Activated naive CD8-positive, alpha-beta T cell treated with anti-CD3 and anti-CD28 coated beads, Interleukin-2, amount 50 U/mL, for 24 hours (primary cell): ENCODE measurements at regions not wholly inside any gene's neighbourhood (a gene's known extent, or its start where the extent isn't known, plus 50 kb on each side); places are given as distances from the start of the nearest gene placed in this dataset.

Experiments
- ATAC-seq: fragments of 150-1000 bp; cut with Tn5 transposase; one replicate; pipeline ENCODE4 v1.10.0; 2021
- DNase-seq: peaks from one replicate; pipeline ENCODE4 v3.0.0; 2021
- H3K27ac Mint-ChIP-seq: one replicate; pipeline ENCODE4 v1.8.0; 2021; ENCODE audit warnings: mild to moderate bottlenecking, mixed read lengths
- H3K27me3 Mint-ChIP-seq: one replicate; pipeline ENCODE4 v1.8.0; 2021; ENCODE audit warnings: mixed read lengths
- H3K36me3 Mint-ChIP-seq: one replicate; pipeline ENCODE4 v1.8.0; 2021; ENCODE audit warnings: low read depth, mixed read lengths
- H3K4me1 Mint-ChIP-seq: one replicate; pipeline ENCODE4 v1.8.0; 2021; ENCODE audit warnings: mixed read lengths
- H3K4me3 Mint-ChIP-seq: one replicate; pipeline ENCODE4 v1.8.0; 2021; ENCODE audit warnings: mild to moderate bottlenecking, moderate library complexity, mixed read lengths
- H3K9me3 Mint-ChIP-seq: one replicate; pipeline ENCODE4 v1.8.0; 2021; ENCODE audit warnings: mixed read lengths

GRCh38 chr4:151967074-151967473, 206.3 kb upstream of the GATB start:
- H3K27ac Mint-ChIP-seq = no peak overlapping the region
- no peaks in the 10 kb centered on the region for H3K9me3 Mint-ChIP-seq
- H3K4me3 Mint-ChIP-seq = no peak overlapping the region
- H3K27me3 Mint-ChIP-seq = no peaks in the 10 kb centered on the region
- H3K4me1 Mint-ChIP-seq = no peaks in the 10 kb centered on the region
- ATAC-seq (no peak), DNase-seq (no peak)
- H3K36me3 Mint-ChIP-seq = no peaks in the 10 kb centered on the region

GRCh38 chr4:151962138-151962823, 201.5 kb upstream of the GATB start:
- Mint-ChIP-seq H3K27me3 (no peaks in the 10 kb centered on the region), H3K27ac (no peak overlapping the region), H3K9me3 (no peaks in the 10 kb centered on the region), H3K36me3 (no peaks in the 10 kb centered on the region), H3K4me3 (no peak overlapping the region), H3K4me1 (no peaks in the 10 kb centered on the region)
- DNase-seq (no peak), ATAC-seq (no peak)

- no peaks in the 10 kb centered on the region for H3K9me3 Mint-ChIP-seq
- H3K4me3 Mint-ChIP-seq = no peak overlapping the region
- H3K4me1 Mint-ChIP-seq = no peaks in the 10 kb centered on the region
Observed at GRCh38 chr4:151961456-151961855, 200.6 kb upstream of the GATB start.

GRCh38 chr4:151960449-151961230, 199.8 kb upstream of the GATB start:
- H3K4me1 Mint-ChIP-seq = no peaks in the 10 kb centered on the region
- DNase-seq = no peak
- no peaks in the 10 kb centered on the region for H3K27me3 Mint-ChIP-seq
- no peaks in the 10 kb centered on the region for H3K36me3 Mint-ChIP-seq
- no peak overlapping the region for H3K4me3 Mint-ChIP-seq
- no peak overlapping the region for H3K27ac Mint-ChIP-seq
- H3K9me3 Mint-ChIP-seq = no peaks in the 10 kb centered on the region
- ATAC-seq = no peak

More at GRCh38 chr4:151961456-151961855, 200.6 kb upstream of the GATB start:
- DNase-seq = no peak
- no peak overlapping the region for H3K27ac Mint-ChIP-seq
- H3K27me3 Mint-ChIP-seq = no peaks in the 10 kb centered on the region
- no peak for ATAC-seq
- H3K36me3 Mint-ChIP-seq = no peaks in the 10 kb centered on the region

- ATAC-seq (no peak), DNase-seq (no peak)
- no peak overlapping the region for H3K27ac Mint-ChIP-seq
- no peaks in the 10 kb centered on the region for H3K4me1 Mint-ChIP-seq
- H3K4me3 Mint-ChIP-seq = no peak overlapping the region
- no peaks in the 10 kb centered on the region for H3K36me3 Mint-ChIP-seq
- no peaks in the 10 kb centered on the region for H3K9me3 Mint-ChIP-seq
- H3K27me3 Mint-ChIP-seq = no peaks in the 10 kb centered on the region
Observed at GRCh38 chr4:151957153-151957552, 196.3 kb upstream of the GATB start.

GRCh38 chr4:151955721-151956380, 195.0 kb upstream of the GATB start:
- no peaks in the 10 kb centered on the region for H3K9me3 Mint-ChIP-seq
- ATAC-seq = peak; percentile 41
- no peak for DNase-seq
- no peaks in the 10 kb centered on the region for H3K36me3 Mint-ChIP-seq
- no peak overlapping the region for H3K4me3 Mint-ChIP-seq
- no peaks in the 10 kb centered on the region for H3K27me3 Mint-ChIP-seq
- no peaks in the 10 kb centered on the region for H3K4me1 Mint-ChIP-seq
- H3K27ac Mint-ChIP-seq = no peak overlapping the region

- Mint-ChIP-seq H3K4me3 (no peak overlapping the region), H3K27ac (no peak overlapping the region), H3K27me3 (no peaks in the 10 kb centered on the region), H3K4me1 (no peaks in the 10 kb centered on the region), H3K9me3 (peaks cover 4% of the 10 kb centered on the region), H3K36me3 (no peaks in the 10 kb centered on the region)
- DNase-seq (no peak), ATAC-seq (no peak)
Observed at GRCh38 chr4:151953795-151954372, 193.1 kb upstream of the GATB start.

GRCh38 chr4:151953312-151953711, 192.5 kb upstream of the GATB start:
- Mint-ChIP-seq H3K4me3 (no peak overlapping the region), H3K27ac (no peak overlapping the region), H3K9me3 (peaks cover 4% of the 10 kb centered on the region), H3K36me3 (no peaks in the 10 kb centered on the region), H3K27me3 (no peaks in the 10 kb centered on the region), H3K4me1 (no peaks in the 10 kb centered on the region)
- DNase-seq (no peak), ATAC-seq (no peak)

GRCh38 chr4:151952711-151953254, 192.0 kb upstream of the GATB start:
- no peak overlapping the region for H3K4me3 Mint-ChIP-seq
- ATAC-seq (no peak), DNase-seq (no peak)
- peaks cover 9% of the 10 kb centered on the region for H3K9me3 Mint-ChIP-seq
- no peak overlapping the region for H3K27ac Mint-ChIP-seq
- H3K27me3 Mint-ChIP-seq = no peaks in the 10 kb centered on the region
- peaks cover 3% of the 10 kb centered on the region for H3K36me3 Mint-ChIP-seq
- H3K4me1 Mint-ChIP-seq = no peaks in the 10 kb centered on the region

GRCh38 chr4:151952137-151952536, 191.3 kb upstream of the GATB start:
- no peaks in the 10 kb centered on the region for H3K4me1 Mint-ChIP-seq
- peaks cover 8% of the 10 kb centered on the region for H3K36me3 Mint-ChIP-seq
- ATAC-seq = no peak
- H3K4me3 Mint-ChIP-seq = no peak overlapping the region
- no peaks in the 10 kb centered on the region for H3K27me3 Mint-ChIP-seq
- H3K9me3 Mint-ChIP-seq = peaks cover 15% of the 10 kb centered on the region
- no peak overlapping the region for H3K27ac Mint-ChIP-seq
- no peak for DNase-seq

- DNase-seq (no peak), ATAC-seq (no peak)
- H3K36me3 Mint-ChIP-seq = peaks cover 8% of the 10 kb centered on the region
- H3K27me3 Mint-ChIP-seq = no peaks in the 10 kb centered on the region
- no peak overlapping the region for H3K4me3 Mint-ChIP-seq
- H3K4me1 Mint-ChIP-seq = no peaks in the 10 kb centered on the region
- H3K9me3 Mint-ChIP-seq = peaks cover 17% of the 10 kb centered on the region
- no peak overlapping the region for H3K27ac Mint-ChIP-seq
Observed at GRCh38 chr4:151951671-151952050, 190.9 kb upstream of the GATB start.

- Mint-ChIP-seq H3K4me1 (no peaks in the 10 kb centered on the region), H3K36me3 (peaks cover 11% of the 10 kb centered on the region), H3K9me3 (peaks cover 22% of the 10 kb centered on the region), H3K4me3 (no peak overlapping the region), H3K27me3 (no peaks in the 10 kb centered on the region), H3K27ac (no peak overlapping the region)
- no peak for ATAC-seq
- DNase-seq = no peak
Observed at GRCh38 chr4:151950993-151951670, 190.3 kb upstream of the GATB start.

- Mint-ChIP-seq H3K4me1 (no peaks in the 10 kb centered on the region), H3K27me3 (no peaks in the 10 kb centered on the region), H3K9me3 (peaks cover 37% of the 10 kb centered on the region), H3K27ac (no peak overlapping the region), H3K36me3 (peaks cover 17% of the 10 kb centered on the region), H3K4me3 (no peak overlapping the region)
- no peak for ATAC-seq
- no peak for DNase-seq
Observed at GRCh38 chr4:151948351-151949016, 187.7 kb upstream of the GATB start.

- ATAC-seq = no peak
- no peak for DNase-seq
- Mint-ChIP-seq H3K27ac (no peak overlapping the region), H3K4me3 (no peak overlapping the region), H3K4me1 (no peaks in the 10 kb centered on the region), H3K36me3 (peaks cover 20% of the 10 kb centered on the region), H3K27me3 (no peaks in the 10 kb centered on the region), H3K9me3 (peaks cover 41% of the 10 kb centered on the region)
Observed at GRCh38 chr4:151946718-151947117, 185.9 kb upstream of the GATB start.
